ENCODE measurements at regions not wholly inside any gene's neighbourhood (a gene's known extent, or its start where the extent isn't known, plus 50 kb on each side); places are given as distances from the start of the nearest gene placed in this dataset.

DNA sequence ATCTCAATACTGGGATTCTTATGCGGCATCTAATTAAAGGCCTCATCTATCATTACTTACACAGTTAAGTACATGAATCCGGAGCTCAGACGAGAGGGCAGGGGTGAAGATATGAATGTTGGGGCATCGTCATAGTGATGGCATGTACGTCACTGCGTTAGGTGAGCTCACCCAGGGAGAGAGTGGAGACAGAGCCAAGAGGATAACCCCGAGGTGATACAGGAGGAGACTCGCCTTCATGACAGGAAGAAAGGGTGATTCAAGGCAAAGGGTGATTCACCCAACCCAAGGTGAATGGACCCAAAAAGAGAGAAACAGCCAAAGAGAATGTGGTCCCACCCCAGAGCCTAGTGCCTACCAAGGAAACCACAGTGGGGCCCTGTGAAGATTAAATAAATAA lies 132.9 kb upstream of the BLID start:
- TF ChIP-seq, protein P1, sequence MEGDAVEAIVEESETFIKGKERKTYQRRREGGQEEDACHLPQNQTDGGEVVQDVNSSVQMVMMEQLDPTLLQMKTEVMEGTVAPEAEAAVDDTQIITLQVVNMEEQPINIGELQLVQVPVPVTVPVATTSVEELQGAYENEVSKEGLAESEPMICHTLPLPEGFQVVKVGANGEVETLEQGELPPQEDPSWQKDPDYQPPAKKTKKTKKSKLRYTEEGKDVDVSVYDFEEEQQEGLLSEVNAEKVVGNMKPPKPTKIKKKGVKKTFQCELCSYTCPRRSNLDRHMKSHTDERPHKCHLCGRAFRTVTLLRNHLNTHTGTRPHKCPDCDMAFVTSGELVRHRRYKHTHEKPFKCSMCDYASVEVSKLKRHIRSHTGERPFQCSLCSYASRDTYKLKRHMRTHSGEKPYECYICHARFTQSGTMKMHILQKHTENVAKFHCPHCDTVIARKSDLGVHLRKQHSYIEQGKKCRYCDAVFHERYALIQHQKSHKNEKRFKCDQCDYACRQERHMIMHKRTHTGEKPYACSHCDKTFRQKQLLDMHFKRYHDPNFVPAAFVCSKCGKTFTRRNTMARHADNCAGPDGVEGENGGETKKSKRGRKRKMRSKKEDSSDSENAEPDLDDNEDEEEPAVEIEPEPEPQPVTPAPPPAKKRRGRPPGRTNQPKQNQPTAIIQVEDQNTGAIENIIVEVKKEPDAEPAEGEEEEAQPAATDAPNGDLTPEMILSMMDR (IDR thresholded peaks at IDR 0.05; ENCODE audit: unreplicated experiment in 3 of 3): no peak
- Mint-ChIP-seq H3K36me3 (ENCODE audit: low read depth) (no peaks in the 10 kb centered on the region), H3K9me3 (no peaks in the 10 kb centered on the region)

DNA sequence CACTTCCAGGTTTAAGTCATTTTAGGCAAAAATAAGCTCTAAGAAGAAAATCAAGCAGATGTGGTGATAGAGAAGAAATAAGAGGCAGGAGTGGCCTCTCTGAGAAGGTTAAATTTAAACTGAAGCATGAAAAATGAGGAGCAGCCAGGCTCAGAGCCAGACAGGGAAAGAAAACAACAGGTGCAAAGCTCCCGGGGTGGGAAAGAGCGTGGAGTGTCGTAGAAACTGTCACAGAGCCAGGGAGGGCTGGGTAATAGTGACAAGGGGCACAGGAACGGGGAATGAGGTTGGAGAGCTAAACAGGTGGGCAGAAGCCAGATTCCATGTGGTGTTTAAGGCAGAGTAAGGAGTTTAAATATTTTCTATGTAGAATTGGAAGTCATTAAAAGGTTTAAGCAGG lies 132.1 kb upstream of the BLID start:
- Mint-ChIP-seq H3K27me3 (ENCODE audit: low read depth) (no peaks in the 10 kb centered on the region), H3K36me3 (ENCODE audit: low read depth) (no peaks in the 10 kb centered on the region), H3K9me3 (no peaks in the 10 kb centered on the region), H3K4me1 (peaks cover 47% of the 10 kb centered on the region), H3K4me3 (no peak overlapping the region), H3K27ac (no peak overlapping the region)
- TF ChIP-seq, protein P1 (IDR thresholded peaks at IDR 0.05; ENCODE audit: unreplicated experiment in 3 of 3): no peak

More for the DNA sequence above, 132.9 kb upstream of the BLID start:
- Mint-ChIP-seq H3K4me3 (no peak overlapping the region), H3K27ac (no peak overlapping the region), H3K27me3 (ENCODE audit: low read depth) (no peaks in the 10 kb centered on the region), H3K4me1 (peaks cover 52% of the 10 kb centered on the region)

DNA sequence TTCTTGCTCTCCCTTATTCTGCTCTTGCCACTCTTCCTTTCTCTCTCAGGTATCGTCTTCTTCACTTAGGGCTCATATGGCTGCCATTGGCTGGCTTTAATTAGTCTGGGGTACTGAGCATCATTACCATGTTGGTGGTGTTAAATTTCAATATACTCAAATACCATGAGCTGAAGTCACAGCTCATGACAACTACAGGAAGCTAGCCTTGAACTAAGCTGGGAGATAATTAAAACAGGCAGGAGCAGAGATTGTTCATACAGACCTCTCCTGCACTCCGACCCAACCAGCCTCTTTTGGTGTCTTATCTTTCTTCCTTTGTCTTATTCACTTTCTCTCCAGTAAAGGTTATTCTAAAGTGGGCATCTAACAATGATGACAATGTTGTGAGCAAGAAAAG lies 130.9 kb upstream of the BLID start:
- TF ChIP-seq, protein P1 (IDR thresholded peaks at IDR 0.05; ENCODE audit: unreplicated experiment in 3 of 3): no peak
- Mint-ChIP-seq H3K36me3 (ENCODE audit: low read depth) (no peaks in the 10 kb centered on the region), H3K27ac (peak overlapping the region in 2 of 3 experiments; percentile 26 to 65), H3K9me3 (no peaks in the 10 kb centered on the region), H3K27me3 (ENCODE audit: low read depth) (no peaks in the 10 kb centered on the region), H3K4me1 (peaks cover 39% of the 10 kb centered on the region), H3K4me3 (no peak overlapping the region)

DNA sequence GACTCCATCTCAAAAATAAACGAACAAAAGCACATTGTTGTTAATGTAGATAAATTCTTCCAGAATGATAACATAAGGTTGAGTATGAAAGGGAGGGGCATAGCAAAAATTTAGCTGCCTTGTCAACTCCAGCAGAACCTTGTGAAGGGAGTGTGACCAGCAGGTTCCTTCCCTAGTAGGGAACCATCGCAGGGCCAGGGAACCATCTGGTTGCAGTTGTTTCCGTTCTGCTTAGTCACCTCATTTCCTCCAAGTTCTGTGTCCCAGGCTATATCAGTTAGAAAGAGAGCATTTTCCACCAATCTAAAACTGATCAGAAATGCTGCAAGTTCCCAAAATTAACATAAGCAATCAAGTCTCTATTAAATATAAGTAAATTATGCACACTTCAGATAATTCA lies 126.7 kb upstream of the BLID start:
- H3K9me3 Mint-ChIP-seq: no peaks in the 10 kb centered on the region
- no peak overlapping the region for H3K4me3 Mint-ChIP-seq
- TF ChIP-seq, protein P1 (IDR thresholded peaks at IDR 0.05; ENCODE audit: unreplicated experiment in 3 of 3): no peak
- H3K4me1 Mint-ChIP-seq: peaks cover 25% of the 10 kb centered on the region
- H3K36me3 Mint-ChIP-seq (ENCODE audit: low read depth): no peaks in the 10 kb centered on the region
- H3K27me3 Mint-ChIP-seq (ENCODE audit: low read depth): no peaks in the 10 kb centered on the region
- no peak overlapping the region for H3K27ac Mint-ChIP-seq

DNA sequence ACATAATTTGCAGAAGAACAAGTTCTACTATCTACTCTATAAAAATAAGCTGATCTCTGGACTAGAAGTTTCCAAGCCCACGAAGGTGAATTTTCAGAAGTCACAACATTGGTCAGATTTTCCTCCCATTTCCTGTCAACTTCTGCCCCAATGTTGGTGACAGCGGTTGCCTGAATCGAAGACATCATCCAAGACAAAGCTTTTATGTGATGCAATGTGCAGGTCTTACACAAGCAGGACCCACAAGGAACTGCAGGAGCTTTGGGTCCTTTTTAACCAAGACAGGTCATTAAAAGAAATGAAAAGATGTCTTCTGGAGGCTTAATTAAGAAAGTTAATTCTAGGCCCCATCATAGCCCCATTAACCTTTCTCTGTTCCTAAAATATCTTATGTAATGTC lies 125.6 kb upstream of the BLID start:
- peaks cover 15% of the 10 kb centered on the region for H3K4me1 Mint-ChIP-seq
- H3K4me3 Mint-ChIP-seq: no peak overlapping the region
- H3K9me3 Mint-ChIP-seq: no peaks in the 10 kb centered on the region
- H3K27ac Mint-ChIP-seq: no peak overlapping the region
- H3K27me3 Mint-ChIP-seq (ENCODE audit: low read depth): no peaks in the 10 kb centered on the region
- TF ChIP-seq, protein P1 (IDR thresholded peaks at IDR 0.05; ENCODE audit: unreplicated experiment in 3 of 3): no peak
- H3K36me3 Mint-ChIP-seq (ENCODE audit: low read depth): no peaks in the 10 kb centered on the region

DNA sequence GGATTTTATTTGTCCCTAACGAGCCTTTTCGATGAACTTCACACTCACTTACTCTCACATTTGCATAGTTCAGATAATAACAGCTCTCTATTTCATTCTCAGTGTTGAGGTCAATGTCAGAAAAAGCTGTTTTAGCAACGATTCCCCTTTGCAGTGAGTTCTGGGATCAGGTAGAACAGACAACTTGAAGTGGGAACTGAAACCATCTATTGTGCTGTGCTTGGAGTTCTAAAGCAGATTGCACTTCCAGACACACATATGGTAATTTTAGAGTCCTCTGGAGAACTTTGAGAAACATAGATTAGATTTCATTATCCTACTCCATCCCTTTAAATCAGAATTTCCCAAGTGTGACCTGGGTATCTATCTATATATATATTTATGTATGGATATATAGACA lies 124.6 kb upstream of the BLID start:
- H3K27me3 Mint-ChIP-seq (ENCODE audit: low read depth): no peaks in the 10 kb centered on the region
- TF ChIP-seq, protein P1 (IDR thresholded peaks at IDR 0.05; ENCODE audit: unreplicated experiment in 3 of 3): no peak
- H3K4me3 Mint-ChIP-seq: no peak overlapping the region
- peaks cover 11% of the 10 kb centered on the region for H3K4me1 Mint-ChIP-seq
- H3K9me3 Mint-ChIP-seq: no peaks in the 10 kb centered on the region
- H3K36me3 Mint-ChIP-seq (ENCODE audit: low read depth): no peaks in the 10 kb centered on the region
- no peak overlapping the region for H3K27ac Mint-ChIP-seq

Data from nephron (organoid).